PC-9 (cell line): ENCODE measurements at regions not wholly inside any gene's neighbourhood (a gene's known extent, or its start where the extent isn't known, plus 50 kb on each side); places are given as distances from the start of the nearest gene placed in this dataset.

Experiments used
- BruUV-seq: library from RNA; stranded (reverse); fragments of 400-500 nt; replicated peaks from 2 replicates; lab custom pipeline; 2021; lab: Mats Ljungman, UMichigan
- CTCF ChIA-PET: fragments of 300-600 bp; sonication (Branson Sonifier 250); formaldehyde crosslinking; loops from one replicate; lab custom pipeline; 2022; ENCODE audit warnings: antibody characterized with exemption; lab: Charles Lee
- POLR2A ChIA-PET: fragments of 300-600 bp; sonication (Branson Sonifier 250); formaldehyde crosslinking; loops from one replicate; lab custom pipeline; 2022; ENCODE audit warnings: antibody characterized with exemption; ENCODE audit not compliant: unreplicated experiment; lab: Charles Lee
- DNase-seq, 2 experiments: peaks; one replicate each; pipeline versions ENCODE4 v3.0.0 to v3.0.0-alpha.2; 2015 to 2022; ENCODE audit warnings: mixed read lengths in 1 of 2
- H2AFZ ChIP-seq: fragments of 200-600 bp; sonication (generic); 2 replicates; pipeline ENCODE4 v1.8.1; 2017; ENCODE audit warnings: antibody characterized with exemption
- H3F3A ChIP-seq: fragments of 200-600 bp; sonication (generic); 2 replicates; pipeline ENCODE4 v1.8.1; 2017; ENCODE audit warnings: antibody characterized with exemption, mild to moderate bottlenecking, low read depth; ENCODE audit not compliant: insufficient read depth
- H3K27ac ChIP-seq: fragments of 200-600 bp; sonication (generic); 2 replicates; pipeline ENCODE4 v1.6.1; 2016; ENCODE audit warnings: mixed run types
- H3K27me3 ChIP-seq: fragments of 200-600 bp; sonication (generic); 2 replicates; pipeline ENCODE4 v1.6.1; 2016; ENCODE audit warnings: low read depth, mixed run types; ENCODE audit not compliant: insufficient read depth
- H3K36me3 ChIP-seq: fragments of 200-600 bp; sonication (generic); 2 replicates; pipeline ENCODE4 v1.6.1; 2016; ENCODE audit warnings: low read depth, mixed run types
- H3K4me1 ChIP-seq: fragments of 200-600 bp; sonication (generic); replicated peaks from 2 replicates; pipeline ENCODE4 v1.6.1; 2016; ENCODE audit warnings: mixed run types; ENCODE audit not compliant: insufficient read depth
- H3K4me2 ChIP-seq: fragments of 200-600 bp; sonication (generic); 2 replicates; pipeline ENCODE4 v1.6.1; 2017; ENCODE audit warnings: mixed run types
- H3K4me3 ChIP-seq: fragments of 200-600 bp; sonication (generic); 2 replicates; pipeline ENCODE4 v1.6.1; 2016; ENCODE audit warnings: mixed run types
- H3K79me2 ChIP-seq: fragments of 200-600 bp; sonication (generic); 2 replicates; pipeline ENCODE4 v1.6.1; 2017; ENCODE audit warnings: low read depth, mixed run types
- H3K9me2 ChIP-seq: fragments of 200-600 bp; sonication (generic); 2 replicates; pipeline ENCODE4 v1.8.1; 2017; ENCODE audit warnings: mild to moderate bottlenecking; ENCODE audit not compliant: insufficient read depth
- H3K9me3 ChIP-seq: fragments of 200-600 bp; sonication (generic); 2 replicates; pipeline ENCODE4 v1.8.1; 2016; ENCODE audit warnings: low read depth; ENCODE audit not compliant: insufficient read depth
- H4K20me1 ChIP-seq: fragments of 200-600 bp; sonication (generic); 2 replicates; pipeline ENCODE4 v1.8.1; 2017; ENCODE audit not compliant: insufficient read depth
- CTCF ChIP-seq: fragments of 200-600 bp; sonication (generic); conservative IDR thresholded peaks from 2 replicates; pipeline ENCODE4 v1.6.1; 2017; ENCODE audit warnings: mixed run types, antibody characterized with exemption, mild to moderate bottlenecking, moderate library complexity
- EZH2 ChIP-seq: fragments of 200-600 bp; sonication (generic); IDR thresholded peaks from 2 replicates; pipeline ENCODE4 v1.8.0; 2017; ENCODE audit warnings: antibody characterized with exemption, low read depth
- intact Hi-C: fragments of 100-400 bp; cut with micrococcal nuclease; formaldehyde crosslinking; loops from one replicate; pipeline ENCODE4 v1.10.0; 2022; ENCODE audit not compliant: unreplicated experiment

- no peaks in the 10 kb centered on the region for H4K20me1 ChIP-seq
- no peak overlapping the region for H3K4me3 ChIP-seq
- no peak overlapping the region for H2AFZ ChIP-seq
- H3K27me3 ChIP-seq = peaks cover 6% of the 10 kb centered on the region; the same call in 1 of the 2 replicates
- ChIA-PET POLR2A (no interaction called here), CTCF (no interaction called here)
- TF ChIP-seq CTCF (no peak), EZH2 (no peak)
- DNase-seq = no peak
- no TSS peak for BruUV-seq
- H3K27ac ChIP-seq = no peak overlapping the region
- no peaks in the 10 kb centered on the region for H3F3A ChIP-seq
- no peaks in the 10 kb centered on the region for H3K9me2 ChIP-seq
- H3K4me2 ChIP-seq = no peak overlapping the region
- no peaks in the 10 kb centered on the region for H3K9me3 ChIP-seq
- H3K36me3 ChIP-seq = no peaks in the 10 kb centered on the region
- intact Hi-C loops = no loop called here
- H3K79me2 ChIP-seq = no peaks in the 10 kb centered on the region
- H3K4me1 ChIP-seq = no peaks in the 10 kb centered on the region
Measured at GRCh38 chr5:164361986-164362385, 856.6 kb downstream of the MAT2B start.

DNA sequence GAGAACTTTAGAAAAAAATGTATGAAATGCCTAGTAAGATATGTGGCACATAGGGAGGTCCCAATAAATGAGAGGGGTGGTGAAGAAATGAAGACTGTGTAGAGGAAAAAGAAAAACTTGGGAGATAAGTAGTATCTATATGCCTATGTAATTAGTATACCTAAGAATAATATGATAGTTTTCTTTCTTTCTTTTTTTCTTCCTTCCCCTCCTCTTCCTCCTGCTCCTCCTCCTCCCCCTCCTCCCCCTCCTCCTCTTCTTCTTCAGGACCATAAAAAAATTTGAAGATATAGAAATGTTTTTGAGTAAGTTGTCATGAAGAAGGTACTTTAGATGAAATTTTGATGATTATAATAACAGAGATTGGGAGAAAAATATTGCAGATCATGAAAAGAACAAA lies 857.4 kb downstream of the MAT2B start:
- ChIA-PET CTCF (no interaction called here), POLR2A (no interaction called here)
- Histone ChIP-seq H3K9me2 (no peaks in the 10 kb centered on the region), H3K4me1 (no peaks in the 10 kb centered on the region), H3K27ac (no peak overlapping the region), H2AFZ (no peak overlapping the region), H3K4me3 (no peak overlapping the region), H3K79me2 (no peaks in the 10 kb centered on the region), H3F3A (no peaks in the 10 kb centered on the region), H3K36me3 (no peaks in the 10 kb centered on the region), H3K4me2 (no peak overlapping the region), H4K20me1 (no peaks in the 10 kb centered on the region), H3K9me3 (no peaks in the 10 kb centered on the region), H3K27me3 (peaks cover 6% of the 10 kb centered on the region; the same call in 1 of the 2 replicates)
- intact Hi-C loops = no loop called here
- BruUV-seq = no TSS peak
- DNase-seq = no peak
- TF ChIP-seq CTCF (no peak), EZH2 (no peak)

- TF ChIP-seq EZH2 (no peak), CTCF (no peak)
- no peaks in the 10 kb centered on the region for H3F3A ChIP-seq
- no peak for DNase-seq
- H3K9me3 ChIP-seq = no peaks in the 10 kb centered on the region
- POLR2A ChIA-PET = no interaction called here
- H4K20me1 ChIP-seq = no peaks in the 10 kb centered on the region
- no peaks in the 10 kb centered on the region for H3K36me3 ChIP-seq
- no TSS peak for BruUV-seq
- H3K9me2 ChIP-seq = no peaks in the 10 kb centered on the region
- H3K27ac ChIP-seq = no peak overlapping the region
- peaks cover 6% of the 10 kb centered on the region; the same call in 1 of the 2 replicates for H3K27me3 ChIP-seq
- no peak overlapping the region for H3K4me3 ChIP-seq
- CTCF ChIA-PET = no interaction called here
- no peaks in the 10 kb centered on the region for H3K4me1 ChIP-seq
- H3K4me2 ChIP-seq = no peak overlapping the region
- H2AFZ ChIP-seq = no peak overlapping the region
- intact Hi-C loops = no loop called here
- H3K79me2 ChIP-seq = no peaks in the 10 kb centered on the region
Measured at GRCh38 chr5:164364237-164365208, 859.1 kb downstream of the MAT2B start.
